Activated CD8-positive, alpha-beta memory T cell treated with anti-CD3 and anti-CD28 coated beads for 48 hours (primary cell): ENCODE measurements at regions not wholly inside any gene's neighbourhood (a gene's known extent, or its start where the extent isn't known, plus 50 kb on each side); places are given as distances from the start of the nearest gene placed in this dataset.
"Not testable (repeated sequence)": the region's sequence is repeated elsewhere in the genome, so short reads cannot be mapped to it uniquely, and the experiment has no call there.

Experiments used
- DNase-seq, 3 experiments: peaks; one replicate each; pipeline ENCODE4 v3.0.0-alpha.2; 2020; ENCODE audit warnings: low read depth in 2 of 3, low spot score in 2 of 3

GRCh38 chr9:1115370-1115769 lies 65.2 kb downstream of the DMRT2 start:
- no peak for DNase-seq

- DNase-seq: no peak
These were observed 67.3 kb downstream of the DMRT2 start for GRCh38 chr9:1117439-1117838.

GRCh38 chr9:1120500-1121165 lies 70.5 kb downstream of the DMRT2 start:
- no peak for DNase-seq

GRCh38 chr9:1125741-1126140 lies 75.6 kb downstream of the DMRT2 start:
- no peak for DNase-seq

GRCh38 chr9:1128046-1128445 lies 77.9 kb downstream of the DMRT2 start:
- no peak for DNase-seq

- no peak for DNase-seq
These were observed 79.2 kb downstream of the DMRT2 start for GRCh38 chr9:1129382-1129781.

GRCh38 chr9:1140057-1140456 lies 89.9 kb downstream of the DMRT2 start:
- DNase-seq: no peak

GRCh38 chr9:1151691-1152090 lies 101.5 kb downstream of the DMRT2 start:
- DNase-seq: no peak

- DNase-seq: no peak
These were observed 102.0 kb downstream of the DMRT2 start for GRCh38 chr9:1152171-1152570.

- DNase-seq: no peak
These were observed 104.6 kb downstream of the DMRT2 start for GRCh38 chr9:1154739-1155138.

- DNase-seq: no peak
These were observed 105.4 kb downstream of the DMRT2 start for GRCh38 chr9:1155602-1156001.

GRCh38 chr9:1156794-1157550 lies 106.8 kb downstream of the DMRT2 start:
- no peak for DNase-seq

- DNase-seq: no peak
These were observed 107.7 kb downstream of the DMRT2 start for GRCh38 chr9:1157836-1158235.

GRCh38 chr9:1170918-1171317 lies 120.8 kb downstream of the DMRT2 start:
- no peak for DNase-seq

- DNase-seq: no peak
These were observed 121.4 kb downstream of the DMRT2 start for GRCh38 chr9:1171546-1171945.

GRCh38 chr9:1173211-1173610 lies 123.1 kb downstream of the DMRT2 start:
- DNase-seq: no peak

- DNase-seq: no peak
These were observed 123.8 kb downstream of the DMRT2 start for GRCh38 chr9:1173993-1174392.

GRCh38 chr9:1179366-1179765 lies 129.2 kb downstream of the DMRT2 start:
- no peak for DNase-seq

GRCh38 chr9:1184146-1184545 lies 134.0 kb downstream of the DMRT2 start:
- no peak for DNase-seq

- not testable (repeated sequence) for DNase-seq
These were observed 137.0 kb downstream of the DMRT2 start for GRCh38 chr9:1187137-1187536.

- DNase-seq: not testable (repeated sequence)
These were observed 145.5 kb downstream of the DMRT2 start for GRCh38 chr9:1195636-1196035.

- no peak for DNase-seq
These were observed 147.9 kb downstream of the DMRT2 start for GRCh38 chr9:1198085-1198484.

GRCh38 chr9:1200847-1201251 lies 150.7 kb downstream of the DMRT2 start:
- no peak for DNase-seq
